Subcutaneous abdominal adipose tissue (tissue), 5 donors: ENCODE measurements at regions not wholly inside any gene's neighbourhood (a gene's known extent, or its start where the extent isn't known, plus 50 kb on each side); places are given as distances from the start of the nearest gene placed in this dataset.

Source experiments
- H3K27ac ChIP-seq: one replicate; pipeline ENCODE4 v1.7.0; 2013; ENCODE audit warnings: low read depth, mild to moderate bottlenecking, inconsistent platforms, low read length, moderate library complexity
- H3K27me3 ChIP-seq, 5 donors: one replicate each; pipeline ENCODE4 v1.7.0; 2013; ENCODE audit warnings: low read length in 5 of 5, inconsistent platforms in 1 of 5; ENCODE audit not compliant: control insufficient read depth in 5 of 5, insufficient read depth in 4 of 5
- H3K36me3 ChIP-seq, 5 donors: one replicate each; pipeline ENCODE4 v1.7.0; 2013; ENCODE audit warnings: low read length in 5 of 5; ENCODE audit not compliant: control insufficient read depth in 5 of 5, insufficient read depth in 5 of 5
- H3K4me1 ChIP-seq, 5 donors: one replicate each; pipeline ENCODE4 v1.7.0; 2013; ENCODE audit warnings: low read length in 5 of 5, mild to moderate bottlenecking in 3 of 5, moderate library complexity in 1 of 5; ENCODE audit not compliant: control insufficient read depth in 5 of 5, insufficient read depth in 5 of 5
- H3K4me3 ChIP-seq, 5 donors: one replicate each; pipeline ENCODE4 v1.7.0; 2013; ENCODE audit warnings: low read length in 5 of 5, low read depth in 1 of 5
- H3K9ac ChIP-seq, 5 donors: one replicate each; pipeline ENCODE4 v1.7.0; 2013; ENCODE audit warnings: low read length in 5 of 5, mild to moderate bottlenecking in 4 of 5, moderate library complexity in 3 of 5
- H3K9me3 ChIP-seq, 5 donors: one replicate each; pipeline ENCODE4 v1.7.0; 2013; ENCODE audit warnings: low read length in 5 of 5; ENCODE audit not compliant: control insufficient read depth in 5 of 5
- donor health status: healthy.
- donor health status: healthy.
- donor health status: healthy.
- donor health status: healthy.
- donor health status: healthy.

DNA sequence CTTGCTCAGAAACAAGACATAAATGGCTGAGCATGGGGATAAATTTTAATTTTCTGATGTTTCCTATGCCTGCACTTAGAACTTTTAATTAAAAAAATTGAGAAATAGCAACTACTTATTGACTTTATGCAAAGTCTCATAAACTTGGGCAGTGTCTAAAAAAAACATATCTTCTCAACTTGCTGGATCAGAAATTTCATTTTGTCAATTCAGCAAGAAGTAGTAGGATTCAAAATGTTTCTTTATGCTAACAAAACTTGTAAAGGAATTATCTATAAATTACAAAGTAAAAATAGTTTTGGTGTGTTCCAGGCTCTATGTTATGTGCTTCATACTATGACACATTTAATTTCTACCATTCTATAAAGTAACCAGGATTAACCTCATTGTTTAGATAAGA, 562.2 kb upstream of the IMPG1 start:
- Histone ChIP-seq H3K4me3 (no peak overlapping the region), H3K27me3 (no peaks in the 10 kb centered on the region), H3K4me1 (no peaks in the 10 kb centered on the region), H3K9ac (no peak overlapping the region), H3K36me3 (no peaks in the 10 kb centered on the region), H3K27ac (no peak overlapping the region), H3K9me3 (peaks cover 0 to 3% (median 0%) of the 10 kb centered on the region in 5 donors)

DNA sequence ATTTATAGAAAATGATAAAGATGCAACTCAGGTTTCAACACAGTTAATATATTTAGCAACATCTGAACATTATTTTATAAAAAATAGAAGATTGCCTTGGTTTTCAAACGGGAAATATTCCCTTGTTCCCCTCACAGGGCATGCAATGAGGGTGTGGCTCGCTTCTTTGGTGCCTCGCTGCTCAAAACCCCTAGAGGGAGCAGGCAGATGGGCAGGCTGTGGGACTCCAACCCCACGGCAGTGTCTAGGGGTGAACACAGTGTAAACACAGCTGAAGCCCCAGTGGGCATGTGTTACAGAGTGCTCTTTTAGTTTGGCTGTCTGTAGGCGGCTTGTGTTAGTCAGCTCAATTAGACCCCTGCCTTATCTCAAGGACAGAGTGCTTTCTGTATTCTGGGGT, 560.8 kb upstream of the IMPG1 start:
- H3K27me3 ChIP-seq: no peaks in the 10 kb centered on the region
- H3K27ac ChIP-seq: no peak overlapping the region
- H3K4me1 ChIP-seq: no peaks in the 10 kb centered on the region
- no peaks in the 10 kb centered on the region for H3K36me3 ChIP-seq
- peaks cover 0 to 9% (median 0%) of the 10 kb centered on the region in 5 donors for H3K9me3 ChIP-seq
- H3K4me3 ChIP-seq: no peak overlapping the region
- no peak overlapping the region for H3K9ac ChIP-seq

DNA sequence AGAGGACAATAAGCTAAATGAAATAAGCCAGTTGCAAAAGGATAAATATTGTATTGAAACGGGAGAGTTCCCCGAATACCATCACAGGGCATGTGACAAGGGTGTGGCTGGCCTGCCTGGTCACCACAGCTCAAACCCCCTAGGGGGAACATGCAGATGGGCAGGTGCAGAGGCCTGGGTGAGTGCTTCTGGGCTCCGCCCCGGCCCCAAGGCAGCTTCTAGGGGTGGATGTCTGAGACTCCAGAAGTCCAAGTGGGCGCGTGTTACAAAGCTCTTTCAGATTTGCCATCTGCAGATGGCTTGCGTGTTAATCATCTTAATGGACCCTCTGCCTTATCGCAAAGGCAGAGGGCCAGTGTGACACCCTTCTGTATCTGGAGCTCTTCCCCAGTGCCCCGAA, 559.2 kb upstream of the IMPG1 start:
- Histone ChIP-seq H3K36me3 (no peaks in the 10 kb centered on the region), H3K27me3 (no peaks in the 10 kb centered on the region), H3K4me3 (no peak overlapping the region), H3K4me1 (no peaks in the 10 kb centered on the region), H3K9ac (no peak overlapping the region), H3K9me3 (peaks cover 0 to 9% (median 0%) of the 10 kb centered on the region in 5 donors), H3K27ac (no peak overlapping the region)

DNA sequence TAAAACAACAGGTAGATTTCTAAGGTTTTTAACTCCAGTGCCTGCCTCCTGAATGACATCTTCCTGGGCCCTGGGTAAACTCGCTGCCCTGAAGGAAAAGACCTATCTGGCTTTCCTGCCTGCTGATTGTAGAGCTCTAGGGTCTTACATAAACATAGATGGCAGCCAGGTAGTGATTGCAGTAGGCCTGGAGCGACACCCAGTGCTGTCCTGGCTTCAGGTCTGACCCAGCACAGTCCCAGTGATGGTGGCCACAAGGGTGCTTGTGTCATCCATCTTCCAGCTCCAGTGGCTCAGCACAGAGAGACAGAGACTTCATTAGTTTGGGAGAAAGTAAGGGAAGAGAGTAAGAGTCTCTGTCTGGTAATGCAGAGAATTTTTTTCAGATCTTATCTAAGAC, 542.9 kb upstream of the IMPG1 start:
- Histone ChIP-seq H3K27ac (no peak overlapping the region), H3K27me3 (no peaks in the 10 kb centered on the region), H3K9ac (no peak overlapping the region), H3K36me3 (no peaks in the 10 kb centered on the region), H3K4me3 (no peak overlapping the region), H3K4me1 (no peaks in the 10 kb centered on the region), H3K9me3 (no peaks in the 10 kb centered on the region)

DNA sequence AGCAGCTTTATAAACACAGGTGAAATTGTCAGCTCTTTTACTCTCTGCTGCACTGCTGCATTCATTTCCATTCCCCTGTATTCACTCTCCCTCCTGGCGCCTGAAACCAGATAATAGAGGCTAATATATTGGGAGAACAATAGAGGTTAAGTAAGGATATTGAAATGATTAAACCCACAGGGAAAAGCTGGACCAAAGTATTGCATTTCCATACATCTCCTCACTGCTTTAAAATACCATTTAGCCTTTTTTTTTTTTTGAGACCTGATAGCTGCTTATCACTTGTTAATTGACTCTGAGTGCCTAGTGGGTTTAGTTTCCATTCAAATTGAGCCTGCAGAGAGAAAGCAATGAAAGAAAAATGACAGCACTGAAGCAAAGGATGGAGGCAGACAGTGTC, 540.5 kb upstream of the IMPG1 start:
- H3K27me3 ChIP-seq: no peaks in the 10 kb centered on the region
- H3K9ac ChIP-seq: no peak overlapping the region
- peaks cover 0 to 3% (median 0%) of the 10 kb centered on the region in 5 donors for H3K9me3 ChIP-seq
- H3K4me3 ChIP-seq: no peak overlapping the region
- H3K36me3 ChIP-seq: no peaks in the 10 kb centered on the region
- no peaks in the 10 kb centered on the region for H3K4me1 ChIP-seq
- H3K27ac ChIP-seq: no peak overlapping the region

DNA sequence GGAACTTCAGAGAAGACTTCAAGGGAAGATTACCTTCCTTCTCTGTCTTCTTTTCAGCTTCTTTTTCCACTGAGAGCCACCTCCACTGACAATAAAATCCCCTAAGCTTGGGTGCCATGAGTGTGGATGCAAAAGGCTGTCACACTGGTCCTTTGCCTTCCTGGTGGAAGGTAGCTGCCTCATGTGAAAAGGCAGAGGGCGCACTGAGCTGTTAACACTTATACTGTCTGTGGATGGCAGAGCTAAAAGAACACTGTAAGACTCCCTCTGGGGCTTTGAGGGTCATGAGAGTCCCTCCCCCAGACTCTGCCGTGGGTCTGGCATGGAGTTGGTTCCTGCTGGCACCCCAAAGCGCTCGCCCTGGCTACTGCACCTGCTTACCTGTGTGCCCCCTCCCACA, 536.7 kb upstream of the IMPG1 start:
- H3K27me3 ChIP-seq: no peaks in the 10 kb centered on the region
- H3K4me1 ChIP-seq: no peaks in the 10 kb centered on the region
- H3K9ac ChIP-seq: no peak overlapping the region
- no peak overlapping the region for H3K27ac ChIP-seq
- no peak overlapping the region for H3K4me3 ChIP-seq
- H3K36me3 ChIP-seq: no peaks in the 10 kb centered on the region
- H3K9me3 ChIP-seq: peaks cover 0 to 9% (median 0%) of the 10 kb centered on the region in 5 donors

DNA sequence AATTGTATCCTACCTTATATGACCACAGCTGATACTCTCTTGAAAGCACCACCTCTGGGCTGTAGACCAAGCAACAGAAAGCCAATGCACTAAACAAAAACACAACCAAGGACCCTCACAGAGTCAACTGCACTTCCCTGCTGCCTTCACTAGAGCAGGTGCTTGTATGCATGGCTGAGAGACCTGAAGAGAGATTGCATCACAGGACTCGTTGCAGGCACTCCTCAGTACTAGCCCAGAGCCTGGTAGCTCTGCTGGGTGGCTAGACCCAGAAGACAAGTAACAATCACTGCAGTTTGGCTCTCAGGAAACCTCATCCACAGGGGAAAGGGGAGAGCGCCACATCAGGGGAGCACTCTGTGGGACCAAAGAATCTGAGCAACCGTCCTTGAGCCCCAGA, 521.6 kb upstream of the IMPG1 start:
- Histone ChIP-seq H3K4me1 (no peaks in the 10 kb centered on the region), H3K9me3 (peaks cover 0 to 6% (median 3%) of the 10 kb centered on the region in 5 donors), H3K4me3 (no peak overlapping the region), H3K36me3 (no peaks in the 10 kb centered on the region), H3K27me3 (no peaks in the 10 kb centered on the region), H3K27ac (no peak overlapping the region), H3K9ac (no peak overlapping the region)

DNA sequence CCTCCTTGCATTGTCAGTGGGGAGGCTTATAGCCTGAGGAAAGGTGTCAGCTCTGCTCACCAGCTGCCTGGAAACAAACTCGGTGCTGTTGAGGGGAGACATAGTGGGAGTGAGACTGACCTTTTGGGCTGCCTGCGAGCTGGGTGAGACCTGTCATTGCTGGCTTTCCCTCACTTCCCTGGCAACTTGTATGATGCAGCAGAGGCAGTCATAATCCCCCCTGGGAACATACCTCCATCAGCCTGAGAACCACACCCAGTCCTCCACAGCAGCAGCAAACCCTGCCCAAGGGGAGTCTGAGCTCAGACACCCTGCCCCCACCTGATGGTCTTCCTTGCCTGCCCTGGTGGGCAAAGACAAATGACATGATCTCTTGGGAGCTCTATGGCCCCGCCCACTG, 521.2 kb upstream of the IMPG1 start:
- peaks cover 0 to 6% (median 3%) of the 10 kb centered on the region in 5 donors for H3K9me3 ChIP-seq
- no peak overlapping the region for H3K9ac ChIP-seq
- H3K4me1 ChIP-seq: no peaks in the 10 kb centered on the region
- H3K4me3 ChIP-seq: no peak overlapping the region
- H3K36me3 ChIP-seq: no peaks in the 10 kb centered on the region
- no peaks in the 10 kb centered on the region for H3K27me3 ChIP-seq
- no peak overlapping the region for H3K27ac ChIP-seq

DNA sequence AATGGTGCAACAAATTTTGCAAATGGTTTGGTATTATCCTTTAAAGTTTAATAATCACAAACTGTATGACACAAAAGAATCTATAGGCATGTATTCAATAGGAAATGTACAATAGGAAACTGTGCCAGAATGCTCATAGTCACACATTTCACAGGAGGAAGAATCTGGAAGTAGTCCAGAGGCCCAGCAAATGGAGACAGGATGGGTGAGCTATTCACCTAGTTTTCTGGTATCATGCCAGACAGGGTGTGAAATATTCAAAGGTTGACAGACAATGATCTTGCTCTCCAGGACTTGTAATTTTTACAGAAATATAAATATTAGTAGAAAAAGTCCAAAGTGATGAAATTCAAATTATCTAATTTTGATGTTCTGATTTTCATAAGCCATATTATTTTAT, 520.1 kb upstream of the IMPG1 start:
- H3K27me3 ChIP-seq: no peaks in the 10 kb centered on the region
- no peaks in the 10 kb centered on the region for H3K4me1 ChIP-seq
- H3K9me3 ChIP-seq: peaks cover 0 to 6% (median 3%) of the 10 kb centered on the region in 5 donors
- no peaks in the 10 kb centered on the region for H3K36me3 ChIP-seq
- H3K4me3 ChIP-seq: no peak overlapping the region
- no peak overlapping the region for H3K27ac ChIP-seq
- no peak overlapping the region for H3K9ac ChIP-seq

DNA sequence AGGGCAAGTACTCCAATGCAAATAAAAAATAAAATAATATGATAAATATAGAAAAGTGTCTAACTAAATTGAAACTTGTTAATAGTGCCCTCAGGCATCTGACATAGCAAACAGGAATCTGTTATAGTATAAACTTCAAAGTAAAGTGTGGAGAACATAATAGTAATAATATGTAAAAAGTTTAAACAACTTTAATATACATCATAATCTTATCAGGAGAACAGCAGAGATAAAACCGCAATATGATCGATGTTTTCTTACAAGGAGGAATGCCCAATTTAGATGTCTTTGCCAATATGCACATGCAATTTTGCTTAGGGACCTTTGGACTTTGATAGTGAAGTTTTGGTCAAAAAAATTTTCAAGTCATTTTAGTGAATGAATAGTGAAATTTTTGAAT, 514.8 kb upstream of the IMPG1 start:
- Histone ChIP-seq H3K36me3 (no peaks in the 10 kb centered on the region), H3K4me1 (no peaks in the 10 kb centered on the region), H3K9me3 (peaks cover 0 to 6% (median 3%) of the 10 kb centered on the region in 5 donors), H3K4me3 (no peak overlapping the region), H3K9ac (no peak overlapping the region), H3K27me3 (no peaks in the 10 kb centered on the region), H3K27ac (no peak overlapping the region)

DNA sequence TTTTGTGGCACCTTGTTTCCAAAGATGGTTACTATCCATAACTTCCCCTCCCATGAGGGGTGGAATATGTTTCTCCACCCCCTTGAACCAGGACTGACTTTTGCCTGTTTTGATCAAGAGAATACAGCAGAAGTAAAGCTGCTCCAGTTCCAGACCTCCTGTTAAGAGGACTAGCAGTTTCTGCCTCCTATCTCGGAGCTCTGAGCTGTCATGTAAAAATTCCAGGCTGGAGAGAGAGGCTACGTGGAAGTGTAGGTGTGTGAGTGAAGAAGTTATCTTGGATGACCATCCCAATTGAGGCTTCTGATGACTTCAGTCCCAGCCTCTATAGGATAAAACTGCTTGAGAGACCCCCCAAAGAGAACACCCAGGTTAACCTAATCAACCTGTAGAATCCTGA, 511.7 kb upstream of the IMPG1 start:
- H3K27ac ChIP-seq: no peak overlapping the region
- H3K36me3 ChIP-seq: no peaks in the 10 kb centered on the region
- H3K27me3 ChIP-seq: no peaks in the 10 kb centered on the region

More for the DNA sequence above, 511.7 kb upstream of the IMPG1 start:
- no peak overlapping the region for H3K9ac ChIP-seq
- no peak overlapping the region for H3K4me3 ChIP-seq
- no peaks in the 10 kb centered on the region for H3K4me1 ChIP-seq
- H3K9me3 ChIP-seq: peaks cover 0 to under 1% (median 0%) of the 10 kb centered on the region in 5 donors
